Smooth muscle cell (in vitro differentiated cells): ENCODE measurements at regions not wholly inside any gene's neighbourhood (a gene's known extent, or its start where the extent isn't known, plus 50 kb on each side); places are given as distances from the start of the nearest gene placed in this dataset.

Experiments
- DNase-seq: peaks from one replicate; lab custom pipeline; 2025; ENCODE audit not compliant: unreplicated experiment; lab: John Stamatoyannopoulos, UW
- H2AFZ ChIP-seq: fragments of 200-600 bp; sonication (generic); 2 replicates; pipeline ENCODE4 v1.6.0; 2016; ENCODE audit warnings: antibody characterized with exemption, low read depth, mild to moderate bottlenecking
- H3F3A ChIP-seq: fragments of 200-600 bp; sonication (generic); 2 replicates; pipeline ENCODE4 v1.6.0; 2017; ENCODE audit warnings: antibody characterized with exemption, low read depth
- H3K27ac ChIP-seq: fragments of 200-600 bp; sonication (generic); 2 replicates; pipeline ENCODE4 v1.5.1; 2016; ENCODE audit warnings: low read depth, mild to moderate bottlenecking
- H3K27me3 ChIP-seq: fragments of 200-600 bp; sonication (generic); 2 replicates; pipeline ENCODE4 v1.6.1; 2016; ENCODE audit warnings: low read depth, mild to moderate bottlenecking
- H3K36me3 ChIP-seq: fragments of 200-600 bp; sonication (generic); 2 replicates; pipeline ENCODE4 v1.5.1; 2016; ENCODE audit warnings: low read depth
- H3K4me1 ChIP-seq: fragments of 200-600 bp; sonication (generic); 2 replicates; pipeline ENCODE4 v1.5.1; 2016; ENCODE audit warnings: low read depth
- H3K4me2 ChIP-seq: fragments of 200-600 bp; sonication (generic); 2 replicates; pipeline ENCODE4 v1.6.0; 2016; ENCODE audit warnings: mild to moderate bottlenecking
- H3K4me3 ChIP-seq: fragments of 200-600 bp; sonication (generic); 2 replicates; pipeline ENCODE4 v1.5.1; 2016; ENCODE audit warnings: mild to moderate bottlenecking
- H3K79me2 ChIP-seq: fragments of 200-600 bp; sonication (generic); 2 replicates; pipeline ENCODE4 v1.6.0; 2016; ENCODE audit warnings: low read depth, mild to moderate bottlenecking
- H3K9ac ChIP-seq: fragments of 200-600 bp; sonication (generic); 2 replicates; pipeline ENCODE4 v1.6.0; 2016; ENCODE audit warnings: low read depth
- H3K9me3 ChIP-seq: fragments of 200-600 bp; sonication (generic); replicated peaks from 2 replicates; pipeline ENCODE4 v1.5.1; 2016; ENCODE audit warnings: low read depth
- H4K20me1 ChIP-seq: fragments of 200-600 bp; sonication (generic); 2 replicates; pipeline ENCODE4 v1.6.0; 2016; ENCODE audit warnings: low read depth
- CTCF ChIP-seq: fragments of 200-600 bp; sonication (generic); IDR thresholded peaks from 2 replicates; pipeline ENCODE4 v1.5.1; 2017; ENCODE audit warnings: borderline replicate concordance, mild to moderate bottlenecking, antibody characterized with exemption; ENCODE audit not compliant: insufficient read depth, poor library complexity, severe bottlenecking
- WGBS: methylation state at CpG from one replicate; pipeline ENCODE4 v1.1.7; 2016; ENCODE audit warnings: low lambda C conversion rate; 5-methylcytosine and 5-hydroxymethylcytosine counted together

DNA sequence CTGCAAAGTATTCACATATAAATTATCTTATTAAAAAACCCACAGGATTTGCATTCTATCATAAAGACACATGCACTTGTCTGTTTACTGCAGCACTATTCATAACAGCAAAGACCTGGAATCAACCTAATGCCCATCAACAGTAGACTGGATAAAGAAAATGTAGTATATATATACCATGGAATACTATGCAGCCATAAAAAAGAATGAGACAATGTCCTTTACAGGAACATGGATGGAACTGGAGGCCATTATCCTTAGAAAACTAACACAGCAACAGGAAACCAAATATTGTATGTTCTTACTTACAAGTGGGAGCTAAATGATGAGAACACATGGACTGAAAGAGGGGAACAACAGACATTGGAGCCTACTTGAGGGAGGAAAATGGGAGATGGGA, 97.0 kb downstream of the FAM217A start:
- Histone ChIP-seq H3K9ac (no peak overlapping the region), H3K4me1 (no peaks in the 10 kb centered on the region), H3K9me3 (no peaks in the 10 kb centered on the region), H3K4me3 (no peak overlapping the region), H3K27ac (no peak overlapping the region), H3K36me3 (no peaks in the 10 kb centered on the region), H4K20me1 (peaks cover 6% of the 10 kb centered on the region), H3K27me3 (no peaks in the 10 kb centered on the region), H3K4me2 (no peak overlapping the region), H3F3A (peaks cover 1% of the 10 kb centered on the region), H3K79me2 (peaks cover 7% of the 10 kb centered on the region), H2AFZ (no peak overlapping the region)
- no peak for DNase-seq
- TF ChIP-seq CTCF: no peak

GRCh38 chr6:3983778-3984177, 95.2 kb downstream of the FAM217A start:
- 88% methylated on average over 2 of the region's 2 CpGs for WGBS
- H3K4me1 ChIP-seq: peaks cover 6% of the 10 kb centered on the region
- no peaks in the 10 kb centered on the region for H3K36me3 ChIP-seq
- no peak for DNase-seq
- no peak overlapping the region for H3K4me3 ChIP-seq
- no peaks in the 10 kb centered on the region for H3K27me3 ChIP-seq
- no peak overlapping the region for H3K27ac ChIP-seq
- peaks cover 7% of the 10 kb centered on the region for H3K79me2 ChIP-seq
- H3K9ac ChIP-seq: no peak overlapping the region
- no peak for TF ChIP-seq CTCF
- no peaks in the 10 kb centered on the region for H3K9me3 ChIP-seq
- H3F3A ChIP-seq: peaks cover 6% of the 10 kb centered on the region
- peaks cover 6% of the 10 kb centered on the region for H4K20me1 ChIP-seq
- no peak overlapping the region for H3K4me2 ChIP-seq
- H2AFZ ChIP-seq: no peak overlapping the region

DNA sequence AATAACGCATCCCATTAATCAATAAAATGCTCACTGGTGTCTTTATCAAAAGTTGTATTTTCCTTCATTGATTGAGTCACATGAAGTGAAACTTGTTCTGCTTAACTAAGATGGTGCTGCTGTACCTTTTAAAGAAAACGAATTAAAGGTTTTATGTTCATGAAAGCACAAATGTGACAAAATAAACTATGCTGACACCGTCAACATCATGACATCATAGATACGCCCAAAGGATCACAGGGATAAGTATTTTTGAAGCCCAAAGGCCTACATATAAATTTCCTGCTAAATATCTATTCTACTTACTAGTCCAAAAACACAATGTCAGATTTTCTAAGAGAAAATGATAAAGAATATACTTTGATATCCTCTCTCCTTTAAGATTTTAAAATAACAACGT, 94.4 kb downstream of the FAM217A start:
- H3K9ac ChIP-seq: no peak overlapping the region
- H3K27ac ChIP-seq: no peak overlapping the region
- TF ChIP-seq CTCF: no peak
- H3K9me3 ChIP-seq: no peaks in the 10 kb centered on the region
- no peaks in the 10 kb centered on the region for H3K27me3 ChIP-seq
- no peak overlapping the region for H3K4me2 ChIP-seq
- no peaks in the 10 kb centered on the region for H3K36me3 ChIP-seq
- peaks cover 6% of the 10 kb centered on the region for H4K20me1 ChIP-seq
- H3K4me3 ChIP-seq: no peak overlapping the region
- no peak for DNase-seq
- WGBS: 91% methylated on average over 5 of the region's 5 CpGs
- H2AFZ ChIP-seq: no peak overlapping the region
- peaks cover 6% of the 10 kb centered on the region for H3K4me1 ChIP-seq
- H3K79me2 ChIP-seq: peaks cover 7% of the 10 kb centered on the region
- peaks cover 6% of the 10 kb centered on the region for H3F3A ChIP-seq

GRCh38 chr6:3986241-3986640, 92.7 kb downstream of the FAM217A start:
- 94% methylated on average over 3 of the region's 3 CpGs for WGBS
- peaks cover 6% of the 10 kb centered on the region for H3F3A ChIP-seq
- TF ChIP-seq CTCF: no peak

More at GRCh38 chr6:3986241-3986640, 92.7 kb downstream of the FAM217A start:
- Histone ChIP-seq H3K27me3 (no peaks in the 10 kb centered on the region), H4K20me1 (peaks cover 6% of the 10 kb centered on the region), H3K4me3 (no peak overlapping the region), H2AFZ (no peak overlapping the region), H3K4me1 (peaks cover 6% of the 10 kb centered on the region), H3K27ac (no peak overlapping the region), H3K79me2 (peaks cover 7% of the 10 kb centered on the region), H3K9me3 (no peaks in the 10 kb centered on the region), H3K4me2 (no peak overlapping the region), H3K9ac (no peak overlapping the region), H3K36me3 (no peaks in the 10 kb centered on the region)
- no peak for DNase-seq
